Transverse colon (tissue), 4 donors: ENCODE measurements at regions not wholly inside any gene's neighbourhood (a gene's known extent, or its start where the extent isn't known, plus 50 kb on each side); places are given as distances from the start of the nearest gene placed in this dataset.

Experiments used
- DNase-seq: peaks from one replicate; pipeline ENCODE4 v3.0.0-alpha.2; 2019
- H3K27ac ChIP-seq, 4 donors: fragments of 200-600 bp; sonication (generic); 2 replicates each; pipeline ENCODE4 v1.5.1; 2016 to 2018; ENCODE audit warnings: inconsistent platforms in 4 of 4
- H3K27me3 ChIP-seq: fragments of 200-600 bp; sonication (generic); 2 replicates; pipeline ENCODE4 v1.5.1; 2017; ENCODE audit warnings: inconsistent platforms
- H3K36me3 ChIP-seq, 4 donors: fragments of 200-600 bp; sonication (generic); 2 replicates each; pipeline ENCODE4 v1.5.1; 2017 to 2019; ENCODE audit warnings: inconsistent platforms in 4 of 4
- H3K4me1 ChIP-seq, 4 donors: fragments of 200-600 bp; sonication (generic); 2 replicates each; pipeline ENCODE4 v1.5.1; 2017 to 2020; ENCODE audit warnings: inconsistent platforms in 4 of 4
- H3K4me3 ChIP-seq, 4 donors: fragments of 200-600 bp; sonication (generic); 1 replicate in 1 of 4; 2 replicates in 3 of 4; pipeline versions ENCODE4 v1.5.1 to v1.6.1; 2017 to 2019; ENCODE audit warnings: inconsistent platforms in 4 of 4
- H3K9me3 ChIP-seq, 2 donors: fragments of 200-600 bp; sonication (generic); 2 replicates each; pipeline ENCODE4 v1.5.1; 2017 to 2019; ENCODE audit warnings: inconsistent platforms in 2 of 2
- EP300 ChIP-seq: sonication (generic); formaldehyde crosslinking; IDR thresholded peaks from one replicate; pipeline ENCODE4 v1.6.1; 2017; ENCODE audit warnings: antibody characterized with exemption, low read depth
- POLR2A ChIP-seq: fragments of 450-650 bp; IDR thresholded peaks from one replicate; pipeline ENCODE4 v1.6.1; 2016; ENCODE audit warnings: antibody characterized with exemption, mild to moderate bottlenecking, moderate library complexity
- POLR2AphosphoS5 ChIP-seq, 3 donors: sonication (generic); formaldehyde crosslinking; IDR thresholded peaks; one replicate each; pipeline ENCODE4 v1.6.1; 2016; ENCODE audit warnings: antibody characterized with exemption in 3 of 3
- WGBS, 2 donors: methylation state at CpG; one replicate each; pipeline ENCODE4 v1.1.5; 2018; ENCODE audit warnings: low coverage in 1 of 2; 5-methylcytosine and 5-hydroxymethylcytosine counted together
- in situ Hi-C, 4 donors: fragments of 200-750 bp; cut with MboI; loops; one replicate each; pipeline versions ENCODE4 v1.15.0 to v1.15.1; 2017; ENCODE audit warnings: low sequenced_read_pairs in 3 of 4, low pct_ligation_motif_present in 1 of 4, low pct_unique_long_range_greater_than_20kb in 1 of 4
- intact Hi-C: fragments of 100-400 bp; cut with DNase I; formaldehyde crosslinking; loops from one replicate; pipeline ENCODE4 v1.15.1; 2023; ENCODE audit warnings: low total_unique reads
- TF ChIP-seq, protein P1 (sequence below), 5 experiments: fragments of 200-600 bp in 3 of 5; fragments of 450-650 bp in 2 of 5; sonication (generic) in 3 of 5; IDR thresholded peaks; 1 replicate in 2 of 5; 2 replicates in 3 of 5; pipeline ENCODE4 v1.5.1; 2016 to 2017; ENCODE audit warnings: antibody characterized with exemption in 5 of 5, inconsistent platforms in 3 of 5, mild to moderate bottlenecking in 2 of 5, moderate library complexity in 1 of 5

- DNase-seq: no peak
- no peaks in the 10 kb centered on the region for H3K9me3 ChIP-seq
- TF ChIP-seq POLR2A: no peak
- no peak for TF ChIP-seq POLR2AphosphoS5 (IDR thresholded peaks at IDR 0.05)
- TF ChIP-seq, protein P1, sequence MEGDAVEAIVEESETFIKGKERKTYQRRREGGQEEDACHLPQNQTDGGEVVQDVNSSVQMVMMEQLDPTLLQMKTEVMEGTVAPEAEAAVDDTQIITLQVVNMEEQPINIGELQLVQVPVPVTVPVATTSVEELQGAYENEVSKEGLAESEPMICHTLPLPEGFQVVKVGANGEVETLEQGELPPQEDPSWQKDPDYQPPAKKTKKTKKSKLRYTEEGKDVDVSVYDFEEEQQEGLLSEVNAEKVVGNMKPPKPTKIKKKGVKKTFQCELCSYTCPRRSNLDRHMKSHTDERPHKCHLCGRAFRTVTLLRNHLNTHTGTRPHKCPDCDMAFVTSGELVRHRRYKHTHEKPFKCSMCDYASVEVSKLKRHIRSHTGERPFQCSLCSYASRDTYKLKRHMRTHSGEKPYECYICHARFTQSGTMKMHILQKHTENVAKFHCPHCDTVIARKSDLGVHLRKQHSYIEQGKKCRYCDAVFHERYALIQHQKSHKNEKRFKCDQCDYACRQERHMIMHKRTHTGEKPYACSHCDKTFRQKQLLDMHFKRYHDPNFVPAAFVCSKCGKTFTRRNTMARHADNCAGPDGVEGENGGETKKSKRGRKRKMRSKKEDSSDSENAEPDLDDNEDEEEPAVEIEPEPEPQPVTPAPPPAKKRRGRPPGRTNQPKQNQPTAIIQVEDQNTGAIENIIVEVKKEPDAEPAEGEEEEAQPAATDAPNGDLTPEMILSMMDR (IDR thresholded peaks at IDR 0.05): no peak
- no peak for TF ChIP-seq EP300
- no peaks in the 10 kb centered on the region for H3K27me3 ChIP-seq
- no peak overlapping the region for H3K4me3 ChIP-seq
- 67% methylated on average over 2 of the region's 2 CpGs for WGBS, 2 donors
- no peak overlapping the region for H3K27ac ChIP-seq
- intact Hi-C loops (no loop called here), in situ Hi-C loops (no loop called here)
- peaks cover 13 to 43% (median 21%) of the 10 kb centered on the region in 4 donors for H3K4me1 ChIP-seq
- no peaks in the 10 kb centered on the region for H3K36me3 ChIP-seq
These were observed 428.4 kb upstream of the ZEB2 start for GRCh38 chr2:144948205-144948855.

GRCh38 chr2:144947709-144948037 is 427.8 kb upstream of the ZEB2 start:
- Histone ChIP-seq H3K27ac (no peak overlapping the region), H3K4me1 (peaks cover 13 to 49% (median 23%) of the 10 kb centered on the region in 4 donors), H3K4me3 (no peak overlapping the region), H3K9me3 (no peaks in the 10 kb centered on the region), H3K27me3 (no peaks in the 10 kb centered on the region), H3K36me3 (no peaks in the 10 kb centered on the region)
- TF ChIP-seq POLR2A (no peak), POLR2AphosphoS5 (IDR thresholded peaks at IDR 0.05) (no peak), EP300 (no peak)
- TF ChIP-seq, protein P1 (IDR thresholded peaks at IDR 0.05): no peak
- 52 to 67% methylated on average over 1 to 2 of the region's 2 CpGs for WGBS, 2 donors
- in situ Hi-C loops: no loop called here
- no peak for DNase-seq
- intact Hi-C loops: no loop called here

DNA sequence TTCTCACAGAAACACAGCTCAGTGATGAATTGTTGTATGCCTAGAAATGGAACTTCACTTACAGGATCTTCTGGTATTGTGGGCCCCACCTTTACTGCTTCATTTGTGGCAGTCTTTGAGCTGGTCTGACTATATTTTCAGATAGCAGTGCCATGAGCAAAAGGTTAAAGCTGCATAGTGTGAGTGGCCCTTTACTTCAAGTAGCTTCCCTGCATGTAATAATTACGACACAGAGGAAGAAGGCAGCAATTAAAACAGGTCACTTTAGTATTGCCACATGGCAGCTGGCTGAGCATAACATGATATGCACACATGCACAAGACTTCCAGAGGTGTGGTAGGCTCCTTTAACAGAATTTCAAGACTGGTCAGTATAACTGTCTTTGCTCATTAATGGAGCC is 426.3 kb upstream of the ZEB2 start:
- DNase-seq: peak; percentile 13
- H3K36me3 ChIP-seq: no peaks in the 10 kb centered on the region
- TF ChIP-seq, protein P1 (IDR thresholded peaks at IDR 0.05): no peak
- TF ChIP-seq EP300 (no peak), POLR2AphosphoS5 (IDR thresholded peaks at IDR 0.05) (no peak), POLR2A (no peak)
- H3K4me3 ChIP-seq: no peak overlapping the region
- H3K9me3 ChIP-seq: no peaks in the 10 kb centered on the region
- 39% methylated on average over 1 of the region's 1 CpG; no CpG with 5 or more reads in 1 of the 2 donors for WGBS, 2 donors
- H3K27ac ChIP-seq: no peak overlapping the region
- in situ Hi-C loops (no loop called here), intact Hi-C loops (no loop called here)
- peaks cover 15 to 55% (median 26%) of the 10 kb centered on the region in 4 donors for H3K4me1 ChIP-seq
- H3K27me3 ChIP-seq: no peaks in the 10 kb centered on the region

DNA sequence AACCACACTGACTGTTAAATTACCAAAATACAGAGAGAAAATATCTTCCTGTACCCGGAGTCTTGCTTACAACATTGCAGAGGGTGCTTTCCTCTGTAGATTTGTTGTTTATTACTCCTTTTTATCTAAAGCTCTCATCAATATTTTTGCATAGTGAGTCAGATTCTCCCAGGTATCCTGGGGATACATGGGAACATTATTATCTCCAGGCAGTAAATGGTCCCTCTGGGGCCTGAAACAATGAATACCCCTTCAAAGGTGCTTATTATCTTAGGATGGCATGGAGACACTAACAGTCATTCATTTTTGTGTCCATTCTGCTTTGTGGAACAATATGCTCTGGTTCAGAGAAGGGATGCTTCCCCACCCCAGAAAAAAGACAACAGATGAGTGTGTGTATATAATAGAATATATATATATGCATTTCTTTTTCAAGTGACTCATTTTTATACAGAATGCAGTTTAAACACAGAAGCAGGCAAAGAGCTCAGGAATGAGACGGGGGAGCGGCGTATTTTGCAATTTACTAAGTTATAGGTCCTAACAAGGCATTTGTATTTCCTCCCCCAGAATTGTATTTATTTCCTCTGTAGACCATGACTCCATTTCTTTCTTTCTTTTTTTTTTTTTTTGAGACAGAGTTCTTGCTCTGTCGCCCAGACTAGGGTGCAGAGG is 424.8 kb upstream of the ZEB2 start:
- Histone ChIP-seq H3K4me3 (no peak overlapping the region), H3K27ac (no peak overlapping the region), H3K9me3 (no peaks in the 10 kb centered on the region), H3K4me1 (peaks cover 15 to 55% (median 26%) of the 10 kb centered on the region in 4 donors), H3K27me3 (no peaks in the 10 kb centered on the region), H3K36me3 (no peaks in the 10 kb centered on the region)
- WGBS, 2 donors: 85 to 89% methylated on average over 4 to 5 of the region's 5 CpGs
- in situ Hi-C loops (no loop called here), intact Hi-C loops (no loop called here)
- DNase-seq: no peak
- TF ChIP-seq, protein P1 (IDR thresholded peaks at IDR 0.05): no peak
- TF ChIP-seq POLR2A: no peak
- TF ChIP-seq EP300: no peak
- no peak for TF ChIP-seq POLR2AphosphoS5 (IDR thresholded peaks at IDR 0.05)
